ENCODE measurements at regions not wholly inside any gene's neighbourhood (a gene's known extent, or its start where the extent isn't known, plus 50 kb on each side); places are given as distances from the start of the nearest gene placed in this dataset.
A peak's percentile ranks its signal among the peaks of the same experiment; 100 is the strongest.

DNA sequence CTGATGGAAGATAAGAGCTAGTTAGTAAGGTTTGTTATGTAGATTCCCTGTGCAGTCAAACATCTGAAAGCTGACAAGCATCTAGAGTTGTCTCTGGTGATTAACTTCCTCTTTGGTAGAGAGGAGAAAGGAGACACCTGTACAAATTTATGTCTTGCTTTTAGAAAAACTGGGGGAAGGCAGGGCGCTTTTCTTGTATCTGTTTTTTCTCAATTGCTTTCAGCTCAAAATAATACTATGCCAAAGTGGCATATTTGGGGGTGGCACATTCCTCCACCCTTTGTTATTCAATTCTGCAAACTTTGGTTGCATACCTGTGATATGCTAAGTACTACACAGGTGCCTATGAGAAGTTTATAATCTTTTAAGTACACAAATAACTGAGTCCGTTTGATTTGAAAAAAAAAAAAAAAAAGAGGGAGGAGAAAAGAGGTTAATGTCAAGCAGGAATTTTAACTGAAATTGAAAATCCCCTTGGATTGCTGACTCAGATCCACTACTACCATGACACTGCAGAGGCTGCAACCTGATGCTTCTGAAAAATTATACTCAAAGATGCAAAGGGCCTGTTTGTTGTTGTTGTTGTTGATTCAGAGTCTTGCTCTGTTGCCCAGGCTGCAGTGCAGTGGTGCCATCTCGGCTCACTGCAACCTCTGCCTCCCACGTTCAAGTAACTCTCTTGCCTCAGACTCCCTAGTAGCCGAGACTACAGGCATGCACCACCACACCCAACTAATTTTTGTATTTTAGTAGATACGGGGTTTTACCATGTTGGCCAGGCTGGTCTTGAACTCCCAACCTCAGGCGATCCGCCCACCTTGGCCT, 164.8 kb upstream of the NBEA start:
- Mint-ChIP-seq H3K36me3 (no peaks in the 10 kb centered on the region), H3K27me3 (no peaks in the 10 kb centered on the region), H3K4me1 (no peaks in the 10 kb centered on the region), H3K27ac (no peak overlapping the region), H3K9me3 (no peaks in the 10 kb centered on the region), H3K4me3 (no peak overlapping the region)
- no peak for ATAC-seq

DNA sequence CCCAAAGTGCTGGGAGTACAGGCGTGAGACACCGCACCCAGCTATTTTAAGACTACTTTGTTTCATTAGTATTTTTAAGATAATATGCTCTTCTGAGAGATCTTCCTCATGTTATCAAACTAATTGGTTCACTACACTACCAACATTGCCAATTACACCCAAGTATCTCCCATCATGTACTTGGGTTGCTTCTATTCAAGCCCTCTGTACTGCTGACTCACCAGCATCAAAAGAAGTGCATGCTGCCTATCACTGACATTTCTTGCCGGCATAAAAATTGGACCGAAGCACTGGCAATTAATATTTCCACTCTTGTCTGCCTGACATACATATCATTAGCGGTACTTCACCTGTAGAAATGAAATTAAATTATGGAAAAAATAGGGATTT, 164.2 kb upstream of the NBEA start:
- H3K4me1 Mint-ChIP-seq, result no peaks in the 10 kb centered on the region
- H3K9me3 Mint-ChIP-seq, result no peaks in the 10 kb centered on the region
- H3K27me3 Mint-ChIP-seq, result no peaks in the 10 kb centered on the region
- H3K27ac Mint-ChIP-seq, result no peak overlapping the region
- no peak for ATAC-seq
- H3K36me3 Mint-ChIP-seq, result no peaks in the 10 kb centered on the region
- H3K4me3 Mint-ChIP-seq, result no peak overlapping the region

GRCh38 chr13:34779171-34779570, 162.9 kb upstream of the NBEA start:
- no peaks in the 10 kb centered on the region for H3K9me3 Mint-ChIP-seq
- H3K27me3 Mint-ChIP-seq, result no peaks in the 10 kb centered on the region
- no peak overlapping the region for H3K4me3 Mint-ChIP-seq
- H3K4me1 Mint-ChIP-seq, result no peaks in the 10 kb centered on the region
- H3K27ac Mint-ChIP-seq, result no peak overlapping the region
- ATAC-seq, result no peak
- H3K36me3 Mint-ChIP-seq, result no peaks in the 10 kb centered on the region

- Mint-ChIP-seq H3K4me3 (no peak overlapping the region), H3K4me1 (no peaks in the 10 kb centered on the region), H3K27ac (no peak overlapping the region), H3K36me3 (no peaks in the 10 kb centered on the region), H3K9me3 (peaks cover 14% of the 10 kb centered on the region), H3K27me3 (no peaks in the 10 kb centered on the region)
- no peak for ATAC-seq
Measured at GRCh38 chr13:34793301-34793700, 148.8 kb upstream of the NBEA start.

DNA sequence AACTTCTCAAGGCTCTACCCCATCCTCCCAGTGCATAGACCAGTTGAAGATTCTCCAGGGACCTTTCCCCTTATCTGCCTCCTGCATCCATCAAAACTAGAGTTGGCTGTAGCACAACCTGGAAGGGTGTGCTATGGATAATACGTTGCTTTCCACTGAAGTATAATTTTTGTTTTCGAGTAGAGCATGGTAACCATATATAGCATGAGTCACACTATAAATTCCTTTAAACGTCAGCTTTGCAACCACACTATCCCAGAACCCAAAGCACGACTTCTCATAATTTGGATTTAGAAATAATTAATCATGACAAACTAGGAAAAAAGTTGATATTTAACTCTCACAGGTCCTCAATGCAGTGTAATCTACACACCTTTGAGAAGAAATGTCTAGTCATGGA, 138.3 kb upstream of the NBEA start:
- H3K4me1 Mint-ChIP-seq, result no peaks in the 10 kb centered on the region
- H3K9me3 Mint-ChIP-seq, result no peaks in the 10 kb centered on the region
- H3K4me3 Mint-ChIP-seq, result no peak overlapping the region
- H3K27ac Mint-ChIP-seq, result no peak overlapping the region
- peaks cover 7% of the 10 kb centered on the region for H3K27me3 Mint-ChIP-seq
- ATAC-seq, result no peak
- no peaks in the 10 kb centered on the region for H3K36me3 Mint-ChIP-seq

GRCh38 chr13:34805347-34805746, 136.7 kb upstream of the NBEA start:
- Mint-ChIP-seq H3K36me3 (no peaks in the 10 kb centered on the region), H3K9me3 (no peaks in the 10 kb centered on the region), H3K4me1 (no peaks in the 10 kb centered on the region), H3K27me3 (peaks cover 7% of the 10 kb centered on the region), H3K27ac (no peak overlapping the region), H3K4me3 (no peak overlapping the region)
- no peak for ATAC-seq

DNA sequence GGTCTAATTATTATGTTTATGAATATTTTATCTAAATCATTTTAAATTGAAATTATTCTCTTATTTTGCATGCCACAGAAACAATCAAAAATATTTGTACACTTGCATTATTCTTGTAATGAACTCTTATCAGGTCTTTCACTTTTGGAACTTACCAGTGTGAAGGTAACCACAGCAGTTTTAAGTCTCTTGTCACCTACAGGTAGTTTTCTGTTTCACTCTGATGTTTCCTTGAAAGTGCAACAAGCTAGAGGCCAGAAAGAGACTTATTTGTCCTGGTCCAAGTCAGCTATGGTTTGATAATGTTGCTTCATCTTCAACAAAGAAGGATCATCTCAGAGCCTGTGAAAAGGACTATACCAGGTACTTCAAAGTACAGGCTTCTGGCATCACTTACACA, 133.4 kb upstream of the NBEA start:
- no peaks in the 10 kb centered on the region for H3K4me1 Mint-ChIP-seq
- no peak overlapping the region for H3K27ac Mint-ChIP-seq
- ATAC-seq, result no peak

GRCh38 chr13:34810996-34811395, 131.1 kb upstream of the NBEA start:
- H3K27me3 Mint-ChIP-seq, result no peaks in the 10 kb centered on the region
- no peak for ATAC-seq
- no peaks in the 10 kb centered on the region for H3K4me1 Mint-ChIP-seq
- no peak overlapping the region for H3K4me3 Mint-ChIP-seq
- H3K36me3 Mint-ChIP-seq, result no peaks in the 10 kb centered on the region
- no peak overlapping the region for H3K27ac Mint-ChIP-seq
- peaks cover 15% of the 10 kb centered on the region for H3K9me3 Mint-ChIP-seq

More for the DNA sequence above, 133.4 kb upstream of the NBEA start:
- H3K27me3 Mint-ChIP-seq, result no peaks in the 10 kb centered on the region
- H3K36me3 Mint-ChIP-seq, result no peaks in the 10 kb centered on the region
- H3K4me3 Mint-ChIP-seq, result no peak overlapping the region
- peaks cover 15% of the 10 kb centered on the region for H3K9me3 Mint-ChIP-seq

DNA sequence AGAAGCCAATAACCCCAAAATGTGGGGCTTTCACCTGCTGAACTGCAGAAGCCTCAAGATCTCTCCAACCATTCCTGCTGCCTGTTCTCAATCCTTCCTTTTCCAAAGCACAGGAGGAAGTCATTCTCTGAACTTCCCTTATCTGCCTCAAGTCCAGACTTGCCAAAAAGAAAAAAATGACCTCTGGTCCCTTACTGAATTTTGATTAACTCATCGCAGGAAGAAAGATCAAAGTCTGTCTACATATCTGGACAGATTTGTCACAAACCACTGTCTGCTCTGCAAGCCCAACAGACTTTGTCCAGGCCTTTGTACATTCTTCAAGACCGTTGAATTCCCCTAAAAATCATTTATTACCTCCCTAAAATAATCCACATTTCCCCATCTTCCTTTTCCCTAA, 126.5 kb upstream of the NBEA start:
- H3K36me3 Mint-ChIP-seq, result no peaks in the 10 kb centered on the region
- no peaks in the 10 kb centered on the region for H3K27me3 Mint-ChIP-seq
- no peak for ATAC-seq
- H3K9me3 Mint-ChIP-seq, result peaks cover 15% of the 10 kb centered on the region
- no peak overlapping the region for H3K4me3 Mint-ChIP-seq
- H3K27ac Mint-ChIP-seq, result no peak overlapping the region
- H3K4me1 Mint-ChIP-seq, result no peaks in the 10 kb centered on the region

DNA sequence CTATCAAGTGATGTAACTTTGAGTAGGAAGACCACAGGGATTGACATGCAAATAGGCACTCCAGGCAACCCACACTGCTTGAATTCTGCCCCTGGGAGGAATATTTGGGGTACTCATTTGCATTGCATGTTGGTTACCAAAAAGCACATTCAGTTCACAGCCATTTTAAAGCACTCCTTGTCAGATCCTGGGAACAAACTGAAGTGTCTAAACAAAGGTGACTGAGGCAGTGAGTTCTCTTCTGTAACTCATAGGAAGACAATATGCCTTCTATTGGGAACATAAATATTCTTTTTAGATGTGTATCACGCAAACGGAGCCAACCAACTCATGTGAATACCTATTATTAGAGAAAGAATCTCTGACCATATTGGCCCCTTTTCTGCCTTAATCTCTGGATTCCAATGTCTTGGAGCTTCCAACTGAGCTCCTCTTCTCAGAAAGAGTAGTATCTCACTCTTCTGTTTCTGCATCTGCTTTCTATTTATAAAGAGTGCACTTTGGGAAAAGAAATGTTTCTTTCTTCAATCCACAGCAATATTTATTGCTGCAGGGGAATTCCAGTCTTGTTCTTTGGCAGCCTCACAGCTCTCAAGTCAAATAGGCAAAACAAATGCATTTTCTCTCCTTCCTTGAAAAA, 125.7 kb upstream of the NBEA start:
- ATAC-seq, result no peak
- Mint-ChIP-seq H3K27ac (no peak overlapping the region), H3K27me3 (no peaks in the 10 kb centered on the region), H3K4me1 (no peaks in the 10 kb centered on the region), H3K4me3 (no peak overlapping the region), H3K9me3 (peaks cover 15% of the 10 kb centered on the region), H3K36me3 (no peaks in the 10 kb centered on the region)

- H3K9me3 Mint-ChIP-seq, result peaks cover 11% of the 10 kb centered on the region
- H3K27ac Mint-ChIP-seq, result no peak overlapping the region
- no peak overlapping the region for H3K4me3 Mint-ChIP-seq
- ATAC-seq, result no peak
- H3K36me3 Mint-ChIP-seq, result no peaks in the 10 kb centered on the region
- H3K27me3 Mint-ChIP-seq, result no peaks in the 10 kb centered on the region
- H3K4me1 Mint-ChIP-seq, result no peaks in the 10 kb centered on the region
Measured at GRCh38 chr13:34816908-34817665, 125.0 kb upstream of the NBEA start.

- Mint-ChIP-seq H3K27me3 (no peaks in the 10 kb centered on the region), H3K4me1 (no peaks in the 10 kb centered on the region), H3K36me3 (no peaks in the 10 kb centered on the region), H3K4me3 (no peak overlapping the region), H3K27ac (no peak overlapping the region), H3K9me3 (no peaks in the 10 kb centered on the region)
- no peak for ATAC-seq
Measured at GRCh38 chr13:34822650-34823049, 119.4 kb upstream of the NBEA start.

GRCh38 chr13:34826432-34826831, 115.6 kb upstream of the NBEA start:
- H3K27ac Mint-ChIP-seq, result no peak overlapping the region
- no peaks in the 10 kb centered on the region for H3K4me1 Mint-ChIP-seq
- no peak overlapping the region for H3K4me3 Mint-ChIP-seq
- H3K9me3 Mint-ChIP-seq, result no peaks in the 10 kb centered on the region
- no peaks in the 10 kb centered on the region for H3K36me3 Mint-ChIP-seq
- H3K27me3 Mint-ChIP-seq, result no peaks in the 10 kb centered on the region
- ATAC-seq, result no peak

- no peak overlapping the region for H3K4me3 Mint-ChIP-seq
- no peaks in the 10 kb centered on the region for H3K27me3 Mint-ChIP-seq
- H3K9me3 Mint-ChIP-seq, result peaks cover 2% of the 10 kb centered on the region
- H3K4me1 Mint-ChIP-seq, result no peaks in the 10 kb centered on the region
- H3K36me3 Mint-ChIP-seq, result no peaks in the 10 kb centered on the region
- ATAC-seq, result no peak
- no peak overlapping the region for H3K27ac Mint-ChIP-seq
Measured at GRCh38 chr13:34833562-34834182, 108.4 kb upstream of the NBEA start.

- Mint-ChIP-seq H3K4me1 (no peaks in the 10 kb centered on the region), H3K9me3 (peaks cover 6% of the 10 kb centered on the region), H3K27me3 (peaks cover 7% of the 10 kb centered on the region), H3K4me3 (no peak overlapping the region), H3K36me3 (no peaks in the 10 kb centered on the region), H3K27ac (no peak overlapping the region)
- ATAC-seq, result peak; percentile 67
Measured at GRCh38 chr13:34842466-34842865, 99.6 kb upstream of the NBEA start.
